ENCODE measurements at regions not wholly inside any gene's neighbourhood (a gene's known extent, or its start where the extent isn't known, plus 50 kb on each side); places are given as distances from the start of the nearest gene placed in this dataset.

DNA sequence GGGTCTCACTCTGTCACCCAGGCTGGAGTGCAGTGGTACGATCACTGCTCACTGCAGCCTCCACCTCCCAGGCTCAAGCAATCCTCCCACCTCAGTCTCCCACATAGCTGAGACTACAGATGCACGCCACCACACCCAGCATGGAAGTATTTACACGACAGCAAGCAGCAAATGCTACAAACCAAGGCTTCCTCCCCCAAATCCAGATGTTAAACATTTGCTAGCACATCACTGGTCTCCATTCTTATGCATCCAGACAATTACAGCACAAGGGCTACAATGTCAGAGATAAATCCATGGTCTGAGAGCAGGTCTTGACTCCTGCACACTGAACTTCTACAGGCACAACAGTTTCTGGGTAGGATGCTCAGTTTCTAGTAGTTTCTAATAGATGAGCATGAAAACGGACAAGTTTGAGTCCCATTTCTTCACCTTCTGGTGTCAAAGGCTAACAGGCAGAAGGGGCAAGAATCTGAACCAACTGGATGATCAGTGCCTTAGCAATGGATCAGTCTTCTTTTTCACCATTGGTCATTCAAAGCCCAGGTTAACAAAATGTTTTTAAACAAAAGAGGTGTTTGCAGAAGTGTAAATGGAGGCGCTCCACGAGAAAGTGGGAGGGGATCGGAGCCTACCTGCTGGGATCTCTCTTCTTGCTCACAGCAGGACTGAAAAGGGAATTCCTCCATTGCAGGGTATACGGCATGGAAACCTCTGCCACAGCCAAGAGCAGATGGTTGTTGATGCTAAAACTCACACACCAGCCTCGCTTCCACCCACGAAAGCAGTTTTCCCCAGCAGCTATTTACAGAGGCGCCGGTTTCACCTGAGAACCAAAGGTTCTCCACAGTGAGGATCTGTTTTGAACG lies 135.0 kb upstream of the ARL4C start:
- no peak for DNase-seq

- no peak for DNase-seq
Measured at GRCh38 chr2:234630801-234631261, 133.9 kb upstream of the ARL4C start.

GRCh38 chr2:234629596-234629995 lies 132.7 kb upstream of the ARL4C start:
- DNase-seq = no peak

- DNase-seq = no peak
Measured at GRCh38 chr2:234628953-234629352, 132.1 kb upstream of the ARL4C start.

DNA sequence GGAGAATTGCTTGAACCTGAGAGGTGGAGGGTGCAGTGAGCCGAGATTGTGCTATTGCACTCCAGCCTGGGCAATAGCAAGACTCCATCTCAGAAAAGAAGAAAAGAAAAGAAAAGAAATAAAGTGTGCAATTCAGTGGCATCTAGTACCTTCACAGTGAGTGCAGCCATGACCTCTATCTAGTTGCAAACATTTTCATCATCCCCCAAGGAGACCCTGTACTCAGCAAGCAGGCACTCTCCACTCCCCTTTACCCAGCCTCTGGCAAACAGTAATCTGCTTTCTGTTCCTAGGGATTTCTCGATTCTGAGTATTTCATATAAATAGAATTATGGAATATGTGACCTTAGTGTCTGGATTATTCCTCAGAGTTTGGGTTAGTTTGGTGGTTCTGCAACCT lies 130.4 kb upstream of the ARL4C start:
- no peak for DNase-seq

- no peak for DNase-seq
Measured at GRCh38 chr2:234626566-234627130, 129.8 kb upstream of the ARL4C start.

DNA sequence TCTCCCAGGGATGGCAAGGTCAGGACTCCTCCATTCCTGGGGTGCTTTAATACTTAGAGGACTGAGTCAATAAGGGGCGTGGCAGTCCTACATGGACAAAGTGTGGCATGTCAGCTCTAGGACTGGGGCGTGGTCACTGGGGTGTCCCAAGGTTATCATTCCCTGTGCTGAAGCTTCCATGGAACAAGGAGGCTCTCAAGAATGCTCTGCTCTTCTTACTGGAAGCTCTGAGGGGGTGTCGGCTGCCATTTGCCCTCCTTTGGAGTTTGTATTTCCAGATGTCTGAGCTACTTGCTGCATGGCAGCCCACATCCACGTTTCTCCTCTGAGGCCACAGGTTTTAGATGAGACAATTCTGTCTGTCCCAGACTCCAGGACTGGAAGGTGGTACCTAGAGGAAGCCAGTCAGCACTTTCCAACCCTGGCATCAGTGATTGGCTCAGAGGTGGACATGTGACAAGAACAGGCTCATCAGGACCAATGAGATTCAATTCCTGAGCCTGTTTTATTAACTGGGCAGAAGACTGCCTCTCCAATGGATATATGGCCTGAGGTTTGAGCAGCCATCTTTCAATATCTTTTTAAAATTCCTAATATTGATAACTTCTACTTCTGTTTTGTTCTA lies 128.9 kb upstream of the ARL4C start:
- DNase-seq = no peak

DNA sequence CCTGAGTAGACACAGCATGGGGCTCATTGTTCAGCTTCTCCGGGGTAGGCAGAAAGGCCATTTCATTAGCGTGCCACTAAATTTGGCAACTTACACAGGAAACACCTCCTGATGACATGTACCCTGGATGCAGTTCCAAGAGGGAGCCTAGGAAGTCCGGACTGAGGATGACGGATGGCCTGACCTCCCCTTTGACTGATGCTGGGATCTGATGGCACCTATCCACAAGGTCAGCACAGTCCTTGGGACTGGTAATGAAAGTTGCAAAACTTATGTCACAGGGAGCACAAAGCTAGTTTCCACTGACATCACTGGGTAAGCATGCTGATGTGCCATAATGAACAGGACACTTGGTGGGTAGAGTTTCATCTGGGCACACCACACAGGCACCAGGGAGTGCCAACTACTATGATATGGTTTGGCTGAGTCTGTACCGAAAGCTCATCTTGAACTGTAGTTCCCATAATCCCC lies 126.7 kb upstream of the ARL4C start:
- no peak for DNase-seq

- DNase-seq = no peak
Measured at GRCh38 chr2:234621120-234621519, 124.2 kb upstream of the ARL4C start.

- no peak for DNase-seq
Measured at GRCh38 chr2:234620018-234620417, 123.1 kb upstream of the ARL4C start.

- DNase-seq = no peak
Measured at GRCh38 chr2:234615643-234616356, 118.9 kb upstream of the ARL4C start.

- DNase-seq = no peak
Measured at GRCh38 chr2:234611209-234611608, 114.3 kb upstream of the ARL4C start.

DNA sequence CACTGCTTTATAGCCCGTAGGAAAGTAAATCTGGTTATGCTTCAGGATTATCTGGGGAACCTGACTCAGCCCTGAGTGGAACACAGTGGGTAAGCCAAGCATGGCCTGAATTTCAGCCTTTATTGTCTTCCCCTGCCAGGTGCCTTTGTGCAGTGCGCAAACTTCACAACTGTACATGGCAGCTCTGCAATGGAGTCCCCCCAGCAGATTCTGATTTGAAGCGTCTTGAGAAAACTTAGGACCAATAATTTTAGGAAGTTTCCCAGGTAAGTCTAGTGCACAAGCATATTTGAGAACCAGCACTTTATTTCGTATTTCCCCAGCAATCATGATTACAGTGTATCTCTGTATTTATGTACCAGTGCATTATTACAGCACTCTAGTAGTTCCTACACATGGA lies 112.1 kb upstream of the ARL4C start:
- no peak for DNase-seq

- no peak for DNase-seq
Measured at GRCh38 chr2:234607691-234608090, 110.8 kb upstream of the ARL4C start.

GRCh38 chr2:234606896-234607295 lies 110.0 kb upstream of the ARL4C start:
- no peak for DNase-seq

GRCh38 chr2:234603619-234604018 lies 106.7 kb upstream of the ARL4C start:
- DNase-seq = no peak

- DNase-seq = no peak
Measured at GRCh38 chr2:234601213-234601612, 104.3 kb upstream of the ARL4C start.

- no peak for DNase-seq
Measured at GRCh38 chr2:234597576-234597861, 100.6 kb upstream of the ARL4C start.

- DNase-seq = no peak
Measured at GRCh38 chr2:234596696-234597575, 100.1 kb upstream of the ARL4C start.

DNA sequence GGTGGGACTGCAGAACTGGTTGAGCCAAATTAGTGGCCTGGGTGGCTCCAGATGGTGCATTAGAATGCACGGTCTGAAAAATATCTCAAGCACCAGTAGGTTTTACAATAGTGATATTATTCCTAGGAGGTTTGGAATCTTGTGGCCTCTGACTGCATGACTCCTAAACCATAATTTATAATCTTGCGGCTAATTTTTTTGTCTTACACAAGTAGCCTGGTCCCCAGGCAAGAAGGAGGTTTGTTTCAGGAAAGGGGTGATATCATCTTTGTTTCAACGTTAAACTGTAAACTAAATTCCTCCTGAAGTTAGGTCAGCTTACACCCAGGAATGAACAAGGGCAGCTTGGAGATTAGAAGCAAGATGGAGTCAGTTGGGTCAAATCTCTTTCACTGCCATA lies 98.9 kb upstream of the ARL4C start:
- DNase-seq = no peak

- DNase-seq = no peak
Measured at GRCh38 chr2:234594715-234595114, 97.8 kb upstream of the ARL4C start.

DNA sequence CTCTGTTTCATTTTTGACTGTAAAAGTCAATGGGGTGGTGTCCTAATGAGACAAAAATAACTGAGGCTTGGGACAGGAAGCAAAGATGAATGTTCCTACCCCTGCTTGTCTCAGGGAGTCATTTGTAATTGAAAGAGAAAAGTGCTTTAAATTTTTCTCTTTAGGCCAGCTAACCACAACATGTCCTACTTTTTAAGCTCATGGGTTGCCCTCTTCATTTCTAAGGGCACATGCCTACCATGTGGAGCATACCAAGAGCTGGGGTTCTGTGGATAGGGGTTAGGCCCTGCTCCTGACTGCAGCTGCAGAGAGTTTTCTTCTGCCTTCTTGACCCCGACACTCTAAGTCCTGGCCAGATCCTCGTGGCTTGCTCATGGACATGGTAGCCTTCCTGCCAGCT lies 96.8 kb upstream of the ARL4C start:
- no peak for DNase-seq

DNA sequence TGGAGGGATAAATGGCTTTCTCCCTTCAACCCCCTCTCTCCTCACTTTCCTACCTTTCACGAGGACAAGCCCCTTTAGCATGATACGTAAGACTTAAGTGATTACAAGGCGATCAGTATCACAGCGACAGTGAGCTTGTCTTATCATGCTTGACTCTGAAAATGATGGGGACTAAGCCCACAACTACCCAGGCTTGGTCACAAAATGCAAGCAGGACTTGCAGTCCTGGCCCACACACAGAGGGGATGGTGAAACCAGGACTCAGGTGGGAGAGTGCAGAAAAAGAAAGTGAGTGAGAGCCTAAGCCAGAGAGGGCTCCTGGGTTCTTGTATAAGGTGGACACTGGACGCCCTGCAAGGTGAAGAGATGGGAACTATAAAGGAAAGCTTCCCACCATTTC lies 95.7 kb upstream of the ARL4C start:
- DNase-seq = no peak
